GM10266 (cell line): ENCODE measurements at regions not wholly inside any gene's neighbourhood (a gene's known extent, or its start where the extent isn't known, plus 50 kb on each side); places are given as distances from the start of the nearest gene placed in this dataset.

Experiments
- DNase-seq: peaks from one replicate; pipeline ENCODE4 v3.0.0; 2012; ENCODE audit errors: extremely low spot score
- TF ChIP-seq, protein P1 (sequence below): IDR thresholded peaks from 2 replicates; pipeline ENCODE4 v1.5.1; 2012; ENCODE audit warnings: mild to moderate bottlenecking, low read depth; ENCODE audit not compliant: control insufficient read depth, insufficient read depth; ENCODE audit errors: missing control alignments

- DNase-seq = no peak
- TF ChIP-seq, protein P1, sequence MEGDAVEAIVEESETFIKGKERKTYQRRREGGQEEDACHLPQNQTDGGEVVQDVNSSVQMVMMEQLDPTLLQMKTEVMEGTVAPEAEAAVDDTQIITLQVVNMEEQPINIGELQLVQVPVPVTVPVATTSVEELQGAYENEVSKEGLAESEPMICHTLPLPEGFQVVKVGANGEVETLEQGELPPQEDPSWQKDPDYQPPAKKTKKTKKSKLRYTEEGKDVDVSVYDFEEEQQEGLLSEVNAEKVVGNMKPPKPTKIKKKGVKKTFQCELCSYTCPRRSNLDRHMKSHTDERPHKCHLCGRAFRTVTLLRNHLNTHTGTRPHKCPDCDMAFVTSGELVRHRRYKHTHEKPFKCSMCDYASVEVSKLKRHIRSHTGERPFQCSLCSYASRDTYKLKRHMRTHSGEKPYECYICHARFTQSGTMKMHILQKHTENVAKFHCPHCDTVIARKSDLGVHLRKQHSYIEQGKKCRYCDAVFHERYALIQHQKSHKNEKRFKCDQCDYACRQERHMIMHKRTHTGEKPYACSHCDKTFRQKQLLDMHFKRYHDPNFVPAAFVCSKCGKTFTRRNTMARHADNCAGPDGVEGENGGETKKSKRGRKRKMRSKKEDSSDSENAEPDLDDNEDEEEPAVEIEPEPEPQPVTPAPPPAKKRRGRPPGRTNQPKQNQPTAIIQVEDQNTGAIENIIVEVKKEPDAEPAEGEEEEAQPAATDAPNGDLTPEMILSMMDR = no peak
Observed at GRCh38 chrX:109943740-109944092, 59.2 kb upstream of the TMEM164 start.

- no peak for DNase-seq
- TF ChIP-seq, protein P1 = no peak
Observed at GRCh38 chrX:109952050-109952449, 50.9 kb upstream of the TMEM164 start.

- peak; percentile 3 for DNase-seq
- TF ChIP-seq, protein P1 = no peak
Observed at GRCh38 chrX:109952985-109953905, 49.7 kb upstream of the TMEM164 start.
